Activated CD4-positive, CD25-positive, alpha-beta regulatory T cell treated with anti-CD3 and anti-CD28 coated beads, Interleukin-2, amount 50 U/mL, for 24 hours (primary cell): ENCODE measurements at regions not wholly inside any gene's neighbourhood (a gene's known extent, or its start where the extent isn't known, plus 50 kb on each side); places are given as distances from the start of the nearest gene placed in this dataset.

Experiments
- ATAC-seq, 2 donors: fragments of 150-1000 bp; cut with Tn5 transposase; one replicate each; pipeline ENCODE4 v1.10.0; 2021; ENCODE audit warnings: mild to moderate bottlenecking in 1 of 2, moderate library complexity in 1 of 2

GRCh38 chr10:33126742-33127141 lies 168.7 kb upstream of the ITGB1 start:
- ATAC-seq, result peak; percentile 66 to 73

- peak; percentile 39 to 48 for ATAC-seq
Measured at GRCh38 chr10:33125522-33126517, 167.8 kb upstream of the ITGB1 start.

- ATAC-seq, result no peak
Measured at GRCh38 chr10:33125111-33125510, 167.1 kb upstream of the ITGB1 start.

- no peak for ATAC-seq
Measured at GRCh38 chr10:33123680-33124079, 165.7 kb upstream of the ITGB1 start.

GRCh38 chr10:33122014-33122809 lies 164.2 kb upstream of the ITGB1 start:
- no peak for ATAC-seq

GRCh38 chr10:33120700-33121099 lies 162.7 kb upstream of the ITGB1 start:
- peak; percentile 91 to 92 for ATAC-seq

GRCh38 chr10:33120275-33120674 lies 162.2 kb upstream of the ITGB1 start:
- peak; percentile 39 to 47 for ATAC-seq

- ATAC-seq, result no peak
Measured at GRCh38 chr10:33117816-33118215, 159.8 kb upstream of the ITGB1 start.

GRCh38 chr10:33117230-33117629 lies 159.2 kb upstream of the ITGB1 start:
- ATAC-seq, result no peak

GRCh38 chr10:33115738-33116719 lies 158.0 kb upstream of the ITGB1 start:
- ATAC-seq, result peak; percentile 15 to 17

GRCh38 chr10:33114451-33114952 lies 156.5 kb upstream of the ITGB1 start:
- ATAC-seq, result peak; percentile 19 to 29

- ATAC-seq, result no peak
Measured at GRCh38 chr10:33113466-33113865, 155.4 kb upstream of the ITGB1 start.

- peak in 1 of 2 donors; percentile 7 for ATAC-seq
Measured at GRCh38 chr10:33112831-33113455, 154.9 kb upstream of the ITGB1 start.

- peak in 1 of 2 donors; percentile 11 for ATAC-seq
Measured at GRCh38 chr10:33111488-33112051, 153.5 kb upstream of the ITGB1 start.

GRCh38 chr10:33109788-33110469 lies 151.9 kb upstream of the ITGB1 start:
- ATAC-seq, result no peak

GRCh38 chr10:33109384-33109783 lies 151.4 kb upstream of the ITGB1 start:
- no peak for ATAC-seq

GRCh38 chr10:33107953-33108352 lies 149.9 kb upstream of the ITGB1 start:
- no peak for ATAC-seq

- ATAC-seq, result no peak
Measured at GRCh38 chr10:33106767-33107166, 148.7 kb upstream of the ITGB1 start.

GRCh38 chr10:33103863-33104379 lies 145.9 kb upstream of the ITGB1 start:
- ATAC-seq, result no peak

- ATAC-seq, result peak in 1 of 2 donors; percentile 19
Measured at GRCh38 chr10:33102071-33102470, 144.0 kb upstream of the ITGB1 start.
